GM12801 (cell line): ENCODE measurements at regions not wholly inside any gene's neighbourhood (a gene's known extent, or its start where the extent isn't known, plus 50 kb on each side); places are given as distances from the start of the nearest gene placed in this dataset.

ENCODE experiments used
- TF ChIP-seq, protein P1 (sequence below): IDR thresholded peaks from one replicate; pipeline ENCODE4 v1.5.1; 2011; ENCODE audit warnings: control low read depth; ENCODE audit not compliant: insufficient read length; ENCODE audit errors: extremely low read depth

DNA sequence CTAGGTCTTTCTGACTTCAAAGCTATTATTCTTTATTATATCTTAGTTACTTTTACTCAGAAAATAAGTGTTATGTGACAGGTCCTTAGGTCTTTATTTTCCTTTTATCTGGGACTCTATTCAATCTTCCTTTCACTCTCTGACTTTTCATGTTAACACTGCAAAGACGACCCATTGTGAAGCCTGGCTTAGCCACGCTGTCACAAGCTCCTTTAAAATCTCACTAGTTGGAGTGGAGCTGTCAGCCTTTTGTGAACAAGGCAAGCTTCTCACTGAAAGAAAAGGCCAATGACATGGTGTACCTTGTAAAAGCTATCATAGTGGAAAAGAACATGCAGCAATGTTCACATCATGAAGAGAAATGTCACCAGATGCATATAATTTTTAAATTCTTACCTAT, 1130.7 kb upstream of the FAM98A start:
- TF ChIP-seq, protein P1, sequence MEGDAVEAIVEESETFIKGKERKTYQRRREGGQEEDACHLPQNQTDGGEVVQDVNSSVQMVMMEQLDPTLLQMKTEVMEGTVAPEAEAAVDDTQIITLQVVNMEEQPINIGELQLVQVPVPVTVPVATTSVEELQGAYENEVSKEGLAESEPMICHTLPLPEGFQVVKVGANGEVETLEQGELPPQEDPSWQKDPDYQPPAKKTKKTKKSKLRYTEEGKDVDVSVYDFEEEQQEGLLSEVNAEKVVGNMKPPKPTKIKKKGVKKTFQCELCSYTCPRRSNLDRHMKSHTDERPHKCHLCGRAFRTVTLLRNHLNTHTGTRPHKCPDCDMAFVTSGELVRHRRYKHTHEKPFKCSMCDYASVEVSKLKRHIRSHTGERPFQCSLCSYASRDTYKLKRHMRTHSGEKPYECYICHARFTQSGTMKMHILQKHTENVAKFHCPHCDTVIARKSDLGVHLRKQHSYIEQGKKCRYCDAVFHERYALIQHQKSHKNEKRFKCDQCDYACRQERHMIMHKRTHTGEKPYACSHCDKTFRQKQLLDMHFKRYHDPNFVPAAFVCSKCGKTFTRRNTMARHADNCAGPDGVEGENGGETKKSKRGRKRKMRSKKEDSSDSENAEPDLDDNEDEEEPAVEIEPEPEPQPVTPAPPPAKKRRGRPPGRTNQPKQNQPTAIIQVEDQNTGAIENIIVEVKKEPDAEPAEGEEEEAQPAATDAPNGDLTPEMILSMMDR, result no peak

DNA sequence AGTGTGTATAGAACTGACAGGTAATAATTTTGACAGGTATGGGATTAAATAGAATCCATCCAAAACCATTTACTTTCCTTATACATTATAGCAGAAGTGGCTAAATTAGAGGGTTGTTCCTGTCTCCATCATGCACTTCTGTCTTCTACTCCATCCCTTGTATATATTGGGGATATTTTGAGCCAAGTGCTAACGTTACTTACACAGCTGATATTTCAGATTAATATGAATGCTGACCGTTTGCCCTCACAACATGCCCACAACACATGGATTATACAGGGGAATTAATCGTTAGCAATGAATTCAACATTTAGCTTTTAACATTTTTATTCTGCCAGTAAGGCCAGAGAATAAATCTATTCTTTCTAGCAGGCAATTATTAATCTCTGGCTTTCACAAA, 1125.0 kb upstream of the FAM98A start:
- TF ChIP-seq, protein P1, result no peak

DNA sequence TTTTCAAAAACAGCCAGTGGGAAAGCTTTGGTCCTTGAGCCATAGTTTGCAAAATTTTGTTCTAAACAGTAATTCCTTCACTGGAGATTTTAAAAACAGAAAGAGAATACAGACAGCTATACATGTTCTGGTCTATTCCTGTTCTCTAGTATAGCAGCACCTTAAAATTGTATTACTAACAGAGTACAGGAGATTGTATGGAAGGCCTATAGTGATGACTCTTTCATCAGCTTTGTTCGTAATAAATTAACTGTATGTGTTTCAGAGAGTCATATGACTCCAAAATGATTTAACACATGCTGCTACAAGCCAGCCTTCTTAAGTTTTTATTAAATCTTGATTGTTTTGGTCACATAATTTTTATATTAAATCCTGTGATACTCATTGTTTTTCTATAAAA, 1124.6 kb upstream of the FAM98A start:
- TF ChIP-seq, protein P1, result no peak

DNA sequence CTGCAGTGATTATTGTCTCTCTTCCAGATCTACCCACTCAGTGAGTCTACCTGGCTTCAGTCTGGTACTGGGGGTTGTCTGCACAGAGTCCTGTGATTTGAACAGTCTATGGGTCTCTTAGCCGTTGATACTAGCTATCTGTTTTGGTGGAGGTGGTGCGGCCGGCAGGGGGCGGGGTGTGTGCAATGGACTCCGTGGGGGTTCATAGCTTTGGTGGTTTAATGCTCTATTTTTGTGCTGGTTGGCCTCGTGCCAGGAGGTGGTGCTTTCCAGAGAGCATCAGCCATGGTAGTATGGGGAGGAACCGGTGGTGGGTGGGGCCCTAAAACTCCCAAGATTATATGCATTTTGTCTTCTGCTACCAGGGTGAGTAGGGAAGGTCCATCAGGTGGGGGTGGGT, 1120.1 kb upstream of the FAM98A start:
- TF ChIP-seq, protein P1, result no peak

DNA sequence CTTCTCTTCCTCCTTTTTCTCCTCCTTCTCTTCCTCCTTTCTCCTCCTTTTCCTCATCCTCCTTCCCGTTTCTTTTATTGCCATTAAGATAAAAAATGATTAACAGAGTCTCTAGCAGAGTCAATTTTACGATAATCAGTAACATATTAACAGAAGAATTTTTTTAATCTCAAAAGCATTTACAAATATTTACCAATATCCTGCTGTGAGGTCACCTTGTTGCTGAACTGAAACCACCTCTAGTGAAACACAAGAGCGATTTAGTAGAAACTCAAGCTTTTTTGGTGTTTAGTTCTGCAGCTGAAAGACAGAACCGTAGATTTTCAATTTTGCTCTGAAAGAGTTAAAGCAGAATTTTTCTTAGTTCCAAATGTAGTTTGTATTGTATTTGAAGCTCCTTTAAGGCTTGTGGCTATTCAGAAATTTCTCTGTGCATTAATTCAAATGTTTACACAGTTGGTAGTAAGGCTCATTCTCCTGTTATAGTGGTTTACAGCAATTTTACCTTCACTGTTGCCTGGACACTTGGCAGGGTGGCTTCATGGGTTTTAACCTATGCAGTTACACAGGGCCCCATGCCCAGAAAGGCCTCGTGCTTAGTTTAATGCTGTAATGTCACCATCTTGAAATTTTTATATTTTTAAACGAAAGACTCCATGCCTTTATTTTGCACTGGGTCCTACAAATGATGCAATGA, 1106.6 kb upstream of the FAM98A start:
- TF ChIP-seq, protein P1, result no peak

DNA sequence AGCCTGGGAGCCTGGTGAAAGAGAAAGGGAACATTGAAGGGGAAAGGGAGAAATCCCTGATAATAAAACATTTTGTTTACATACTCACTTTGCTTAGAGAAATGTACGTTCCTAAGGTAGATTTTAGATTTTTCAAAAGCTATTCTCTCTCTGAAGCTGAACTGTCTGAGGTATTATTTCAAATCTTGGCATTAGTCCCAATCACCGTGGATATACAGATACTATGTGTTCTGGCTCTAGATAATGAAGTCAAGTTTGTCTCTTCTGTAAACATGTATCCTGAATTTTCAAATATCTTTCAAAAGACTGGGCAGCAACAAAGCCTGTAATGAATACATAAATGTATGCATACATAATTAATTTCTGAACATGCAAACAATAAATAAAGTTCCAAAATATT, 1104.2 kb upstream of the FAM98A start:
- TF ChIP-seq, protein P1, result no peak

DNA sequence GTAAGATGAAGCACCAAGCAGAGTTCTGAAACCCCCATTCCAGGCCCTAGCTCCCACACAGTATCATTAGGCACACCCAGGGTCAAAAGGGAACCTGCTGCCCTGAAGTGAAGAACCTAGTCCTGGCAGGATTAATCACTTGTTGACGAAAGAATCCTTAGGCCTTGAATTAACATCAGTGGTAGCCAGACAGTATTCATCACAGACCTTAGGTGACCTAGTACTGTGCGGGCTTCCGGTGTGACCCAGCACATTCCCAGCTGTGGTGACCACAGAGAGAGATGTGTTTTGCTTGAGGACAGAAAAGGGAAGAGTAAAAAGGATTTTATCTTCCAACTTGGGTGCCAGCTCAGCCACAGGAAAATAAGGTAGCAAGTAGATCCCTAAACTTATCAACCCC, 1071.4 kb upstream of the FAM98A start:
- TF ChIP-seq, protein P1, result no peak
